PC-3 (cell line): ENCODE measurements at regions not wholly inside any gene's neighbourhood (a gene's known extent, or its start where the extent isn't known, plus 50 kb on each side); places are given as distances from the start of the nearest gene placed in this dataset.

Experiments used
- ATAC-seq: fragments of 200-7000 bp; cut with Tn5 transposase; 2 replicates; pipeline ENCODE4 v1.9.1; 2020; ENCODE audit warnings: mild to moderate bottlenecking, moderate library complexity
- BruUV-seq: library from RNA; stranded (reverse); fragments of 400-500 nt; replicated peaks from 2 replicates; lab custom pipeline; 2021; lab: Mats Ljungman, UMichigan
- CTCF ChIA-PET: fragments of 300-600 bp; sonication (Branson Sonifier 250); formaldehyde crosslinking; loops from one replicate; lab custom pipeline; 2022; ENCODE audit warnings: antibody characterized with exemption; lab: Charles Lee
- POLR2A ChIA-PET: fragments of 300-600 bp; sonication (Branson Sonifier 250); formaldehyde crosslinking; loops from one replicate; lab custom pipeline; 2022; ENCODE audit warnings: antibody characterized with exemption; ENCODE audit not compliant: unreplicated experiment; lab: Charles Lee
- DNase-seq: peaks from one replicate; pipeline ENCODE4 v3.0.0-alpha.2; 2015
- H2AFZ ChIP-seq: fragments of 300-600 bp; sonication (generic); 2 replicates; pipeline ENCODE4 v1.6.0; 2016; ENCODE audit warnings: antibody characterized with exemption, low read length
- H3F3A ChIP-seq: fragments of 300-600 bp; sonication (generic); one replicate; pipeline ENCODE4 v1.6.0; 2017; ENCODE audit warnings: antibody characterized with exemption, low read length, control low read depth, mild to moderate bottlenecking; ENCODE audit not compliant: unreplicated experiment
- H3K27ac ChIP-seq: fragments of 300-600 bp; sonication (generic); 2 replicates; pipeline ENCODE4 v1.5.1; 2016; ENCODE audit warnings: mild to moderate bottlenecking, low read length
- H3K27me3 ChIP-seq: fragments of 300-600 bp; sonication (generic); 2 replicates; pipeline ENCODE4 v1.6.1; 2016; ENCODE audit warnings: low read length, mixed read lengths
- H3K36me3 ChIP-seq: fragments of 300-600 bp; sonication (generic); 2 replicates; pipeline ENCODE4 v1.6.1; 2016; ENCODE audit warnings: low read depth, mixed run types, low read length, mixed read lengths
- H3K4me1 ChIP-seq: fragments of 300-600 bp; sonication (generic); 2 replicates; pipeline ENCODE4 v1.5.1; 2016; ENCODE audit warnings: low read length; ENCODE audit not compliant: insufficient read depth
- H3K4me2 ChIP-seq: fragments of 300-600 bp; sonication (generic); 2 replicates; pipeline ENCODE4 v1.6.0; 2016; ENCODE audit warnings: low read length
- H3K4me3 ChIP-seq: fragments of 300-600 bp; sonication (generic); 2 replicates; pipeline ENCODE4 v1.5.1; 2016; ENCODE audit warnings: mild to moderate bottlenecking, low read length, mixed read lengths
- H3K79me2 ChIP-seq: fragments of 300-600 bp; sonication (generic); 2 replicates; pipeline ENCODE4 v1.6.1; 2017; ENCODE audit warnings: low read length, mixed read lengths
- H3K9ac ChIP-seq: fragments of 300-600 bp; sonication (generic); 2 replicates; pipeline ENCODE4 v1.6.0; 2016; ENCODE audit warnings: mild to moderate bottlenecking, low read length
- H3K9me2 ChIP-seq: fragments of 300-600 bp; sonication (generic); replicated peaks from 2 replicates; pipeline ENCODE4 v1.6.1; 2016; ENCODE audit warnings: mixed run types, low read length, mixed read lengths
- H3K9me3 ChIP-seq: fragments of 300-600 bp; sonication (generic); 2 replicates; pipeline ENCODE4 v1.6.1; 2016; ENCODE audit warnings: low read length, mixed read lengths
- H4K20me1 ChIP-seq: fragments of 300-600 bp; sonication (generic); 2 replicates; pipeline ENCODE4 v1.6.1; 2016; ENCODE audit warnings: low read length, mixed read lengths
- CTCF ChIP-seq: fragments of 300-600 bp; sonication (generic); conservative IDR thresholded peaks from 2 replicates; pipeline ENCODE4 v1.5.1; 2017; ENCODE audit warnings: antibody characterized with exemption, low read depth, mild to moderate bottlenecking, low read length
- EZH2 ChIP-seq: fragments of 300-600 bp; sonication (generic); IDR thresholded peaks from one replicate; pipeline ENCODE4 v1.6.1; 2017; ENCODE audit warnings: antibody characterized with exemption, mild to moderate bottlenecking, low read length; ENCODE audit not compliant: unreplicated experiment
- EZH2phosphoT487 ChIP-seq: fragments of 300-600 bp; sonication (generic); IDR thresholded peaks from 2 replicates; pipeline ENCODE4 v1.6.1; 2018; ENCODE audit warnings: mild to moderate bottlenecking, antibody characterized with exemption, low read length, borderline replicate concordance
- intact Hi-C: fragments of 100-400 bp; cut with micrococcal nuclease; formaldehyde crosslinking; loops from 2 replicates; pipeline ENCODE4 v1.9.0; 2023

GRCh38 chr2:142462306-142462705 lies 331.5 kb upstream of the LRP1B start:
- no peak for TF ChIP-seq CTCF
- TF ChIP-seq EZH2phosphoT487, result no peak
- TF ChIP-seq EZH2, result no peak
- no peaks in the 10 kb centered on the region for H3K27me3 ChIP-seq
- no peak overlapping the region for H3K9ac ChIP-seq
- no peak overlapping the region for H2AFZ ChIP-seq
- H3K9me2 ChIP-seq, result no peaks in the 10 kb centered on the region
- ChIA-PET CTCF (no interaction called here), POLR2A (no interaction called here)
- DNase-seq (no peak), ATAC-seq (no peak)
- no peaks in the 10 kb centered on the region for H4K20me1 ChIP-seq
- no peaks in the 10 kb centered on the region for H3F3A ChIP-seq
- H3K27ac ChIP-seq, result no peak overlapping the region
- no peaks in the 10 kb centered on the region for H3K79me2 ChIP-seq
- no peak overlapping the region for H3K4me2 ChIP-seq
- H3K36me3 ChIP-seq, result no peaks in the 10 kb centered on the region
- H3K9me3 ChIP-seq, result no peaks in the 10 kb centered on the region
- no TSS peak for BruUV-seq
- no peak overlapping the region for H3K4me3 ChIP-seq
- intact Hi-C loops, result no loop called here
- no peaks in the 10 kb centered on the region for H3K4me1 ChIP-seq

GRCh38 chr2:142445551-142446072 lies 314.8 kb upstream of the LRP1B start:
- H3F3A ChIP-seq, result no peaks in the 10 kb centered on the region
- no peaks in the 10 kb centered on the region for H3K9me3 ChIP-seq
- H2AFZ ChIP-seq, result no peak overlapping the region
- ATAC-seq, result no peak
- no peak overlapping the region for H3K27ac ChIP-seq
- H3K27me3 ChIP-seq, result no peaks in the 10 kb centered on the region
- no peaks in the 10 kb centered on the region for H4K20me1 ChIP-seq
- H3K9ac ChIP-seq, result no peak overlapping the region
- CTCF ChIA-PET, result no interaction called here
- POLR2A ChIA-PET, result no interaction called here
- H3K9me2 ChIP-seq, result no peaks in the 10 kb centered on the region
- no peaks in the 10 kb centered on the region for H3K79me2 ChIP-seq
- no TSS peak for BruUV-seq
- no peak for TF ChIP-seq EZH2phosphoT487
- TF ChIP-seq CTCF, result no peak
- TF ChIP-seq EZH2, result no peak
- no peaks in the 10 kb centered on the region for H3K36me3 ChIP-seq
- H3K4me3 ChIP-seq, result no peak overlapping the region
- H3K4me2 ChIP-seq, result no peak overlapping the region
- intact Hi-C loops, result no loop called here
- no peaks in the 10 kb centered on the region for H3K4me1 ChIP-seq
- DNase-seq, result no peak

- no peak for ATAC-seq
- intact Hi-C loops, result no loop called here
- Histone ChIP-seq H3K27me3 (no peaks in the 10 kb centered on the region), H3K4me1 (no peaks in the 10 kb centered on the region), H2AFZ (no peak overlapping the region), H3K79me2 (no peaks in the 10 kb centered on the region), H3K9me3 (no peaks in the 10 kb centered on the region), H3K36me3 (no peaks in the 10 kb centered on the region), H3K4me2 (no peak overlapping the region), H3K9ac (no peak overlapping the region), H3K9me2 (no peaks in the 10 kb centered on the region), H4K20me1 (no peaks in the 10 kb centered on the region), H3K27ac (no peak overlapping the region), H3K4me3 (no peak overlapping the region), H3F3A (no peaks in the 10 kb centered on the region)
- DNase-seq, result no peak
- ChIA-PET POLR2A (no interaction called here), CTCF (no interaction called here)
- no TSS peak for BruUV-seq
- TF ChIP-seq EZH2 (no peak), EZH2phosphoT487 (no peak), CTCF (no peak)
These were observed 314.2 kb upstream of the LRP1B start for GRCh38 chr2:142445023-142445422.
